ENCODE measurements at regions not wholly inside any gene's neighbourhood (a gene's known extent, or its start where the extent isn't known, plus 50 kb on each side); places are given as distances from the start of the nearest gene placed in this dataset.

GRCh38 chr6:134421501-134421900, 103.6 kb upstream of the SGK1 start:
- H3K4me3 ChIP-seq = no peak overlapping the region
- no TSS peak for BruUV-seq (replicated peaks)
- POLR2A ChIA-PET = interaction anchor here (0.7 kb wide), 1 partner anchor 169 kb away, joined by 3 read pairs; no protein-coding TSS in a partner anchor
- no peak for TF ChIP-seq NFE2 (IDR thresholded peaks at IDR 0.05; ENCODE audit: low read depth)
- no peak for TF ChIP-seq PHF21A (IDR thresholded peaks at IDR 0.05; ENCODE audit: borderline replicate concordance, low read depth)
- no peak for TF ChIP-seq CBX1 (IDR thresholded peaks at IDR 0.05; ENCODE audit: low read depth)
- no peak for TF ChIP-seq ETV6 (IDR thresholded peaks at IDR 0.05; ENCODE audit: borderline replicate concordance in 1 of 2, low read depth in 2 of 2, low read length in 1 of 2)
- TF ChIP-seq ETV6 (CRISPR knock-in tag; IDR thresholded peaks at IDR 0.05; ENCODE audit: borderline replicate concordance) = no peak
- no peak for TF ChIP-seq HDGF (IDR thresholded peaks at IDR 0.05)
- no peak for TF ChIP-seq PKNOX1 (IDR thresholded peaks at IDR 0.05)
- no peak for TF ChIP-seq CREBBP (IDR thresholded peaks at IDR 0.05; ENCODE audit: low read depth, low read length)
- TF ChIP-seq ZNF354B (CRISPR knock-in tag; IDR thresholded peaks at IDR 0.05) = no peak
- no peak for TF ChIP-seq HCFC1 (IDR thresholded peaks at IDR 0.05; ENCODE audit: low read depth, low read length)
- TF ChIP-seq ZNF507 (tag; conservative IDR thresholded peaks at IDR 0.05) = no peak
- TF ChIP-seq CBFA2T2 (conservative IDR thresholded peaks at IDR 0.05) = no peak
- TF ChIP-seq MIER1 (IDR thresholded peaks at IDR 0.05; ENCODE audit: low read depth) = no peak
- TF ChIP-seq ZNF699 (CRISPR knock-in tag; IDR thresholded peaks at IDR 0.05; ENCODE audit: insufficient replicate concordance) = no peak
- TF ChIP-seq ZNF444 (CRISPR knock-in tag; IDR thresholded peaks at IDR 0.05) = no peak
- TF ChIP-seq MITF (IDR thresholded peaks at IDR 0.05) = no peak
- no peak for TF ChIP-seq IFI16 (CRISPR knock-in tag; IDR thresholded peaks at IDR 0.05)
- H3K79me2 ChIP-seq (ENCODE audit: control insufficient read depth, insufficient read depth, low read length) = no peaks in the 10 kb centered on the region
- no peak overlapping the region for H3K27ac ChIP-seq (ENCODE audit: extremely low read depth, low read depth, low read length)
- H3K9ac ChIP-seq (ENCODE audit: insufficient read depth in 1 of 2, low read depth in 2 of 2, low read length in 2 of 2) = no peak overlapping the region
- in situ Hi-C loops (cut with MboI) = no loop called here
- H2AFZ ChIP-seq (ENCODE audit: low read depth, low read length) = no peak overlapping the region
- DNase-seq (ENCODE audit: extremely low read depth in 1 of 4, low spot score in 3 of 4) (no peak), ATAC-seq (no peak), FAIRE-seq (no peak)
- H3K36me3 ChIP-seq (ENCODE audit: control insufficient read depth, insufficient read depth, low read length) = no peaks in the 10 kb centered on the region
- no peaks in the 10 kb centered on the region for H4K20me1 ChIP-seq (replicated peaks; ENCODE audit: control insufficient read depth, insufficient read depth, low read length)
- intact Hi-C loops (cut with micrococcal nuclease) = no loop called here
- H3K9me1 ChIP-seq (ENCODE audit: control insufficient read depth, insufficient read depth, low read length) = no peaks in the 10 kb centered on the region
- no peaks in the 10 kb centered on the region for H3K27me3 ChIP-seq (ENCODE audit: control insufficient read depth in 2 of 2, insufficient read depth in 2 of 2, low read length in 2 of 2)
- no peak overlapping the region for H3K4me2 ChIP-seq (ENCODE audit: insufficient read depth, low read length)
- no peaks in the 10 kb centered on the region for H3K9me3 ChIP-seq (replicated peaks; ENCODE audit: control insufficient read depth, insufficient read depth, low read depth, low read length)
- WGBS (ENCODE audit: insufficient coverage, low coverage, missing lambda C conversion rate) = 40% methylated on average over 1 of the region's 1 CpG
- peaks cover 0 to 7% of the 10 kb centered on the region in 2 experiments; a peak in 2 of 5 replicates for H3K4me1 ChIP-seq (replicated peaks in 1 of 2; ENCODE audit: control insufficient read depth in 2 of 2, insufficient read depth in 2 of 2, low read length in 2 of 2)
- CTCF ChIA-PET (ENCODE audit: low intra/inter-chr PET ratio) = no interaction called here
